ELF-1 (cell line): ENCODE measurements at regions not wholly inside any gene's neighbourhood (a gene's known extent, or its start where the extent isn't known, plus 50 kb on each side); places are given as distances from the start of the nearest gene placed in this dataset.
A peak's percentile ranks its signal among the peaks of the same experiment; 100 is the strongest.
"Not testable (repeated sequence)": the region's sequence is repeated elsewhere in the genome, so short reads cannot be mapped to it uniquely, and the experiment has no call there.

Experiments
- DNase-seq: peaks from one replicate; pipeline ENCODE4 v3.0.0-alpha.2; 2016; ENCODE audit warnings: low read depth, low spot score

GRCh38 chr1:146715054-146715453, 223.1 kb upstream of the NBPF12 start:
- DNase-seq, result not testable (repeated sequence)

GRCh38 chr1:146710838-146711521, 227.1 kb upstream of the NBPF12 start:
- DNase-seq, result peak; percentile 16

GRCh38 chr1:146709302-146709701, 228.8 kb upstream of the NBPF12 start:
- not testable (repeated sequence) for DNase-seq

GRCh38 chr1:146704162-146704724, 233.9 kb upstream of the NBPF12 start:
- not testable (repeated sequence) for DNase-seq

- peak; percentile 59 for DNase-seq
These were observed 236.8 kb upstream of the NBPF12 start for GRCh38 chr1:146701320-146701719.

GRCh38 chr1:146695388-146695787, 242.7 kb upstream of the NBPF12 start:
- not testable (repeated sequence) for DNase-seq

- DNase-seq, result not testable (repeated sequence)
These were observed 246.3 kb upstream of the NBPF12 start for GRCh38 chr1:146691798-146692197.

- not testable (repeated sequence) for DNase-seq
These were observed 249.2 kb upstream of the NBPF12 start for GRCh38 chr1:146688893-146689292.

GRCh38 chr1:146686777-146687366, 251.3 kb upstream of the NBPF12 start:
- DNase-seq, result not testable (repeated sequence)

- DNase-seq, result not testable (repeated sequence)
These were observed 255.0 kb upstream of the NBPF12 start for GRCh38 chr1:146683126-146683429.

GRCh38 chr1:146682227-146683125, 255.6 kb upstream of the NBPF12 start:
- peak; percentile 23 for DNase-seq

GRCh38 chr1:146673729-146674299, 264.3 kb upstream of the NBPF12 start:
- not testable (repeated sequence) for DNase-seq

- not testable (repeated sequence) for DNase-seq
These were observed 265.5 kb upstream of the NBPF12 start for GRCh38 chr1:146672608-146673007.

- DNase-seq, result not testable (repeated sequence)
These were observed 266.5 kb upstream of the NBPF12 start for GRCh38 chr1:146671588-146671987.

GRCh38 chr1:146670832-146671566, 267.1 kb upstream of the NBPF12 start:
- not testable (repeated sequence) for DNase-seq

GRCh38 chr1:146666275-146666674, 271.8 kb upstream of the NBPF12 start:
- not testable (repeated sequence) for DNase-seq

GRCh38 chr1:146660242-146660641, 277.9 kb upstream of the NBPF12 start:
- DNase-seq, result not testable (repeated sequence)

GRCh38 chr1:146656356-146657060, 281.6 kb upstream of the NBPF12 start:
- not testable (repeated sequence) for DNase-seq

- DNase-seq, result not testable (repeated sequence)
These were observed 283.4 kb upstream of the NBPF12 start for GRCh38 chr1:146654763-146655162.

GRCh38 chr1:146645978-146646604, 292.0 kb upstream of the NBPF12 start:
- not testable (repeated sequence) for DNase-seq
